BJ (cell line): ENCODE measurements at regions not wholly inside any gene's neighbourhood (a gene's known extent, or its start where the extent isn't known, plus 50 kb on each side); places are given as distances from the start of the nearest gene placed in this dataset.

Experiments used
- CTCF ChIA-PET: fragments of 350-600 bp; formaldehyde crosslinking; extraction: SDS; loops from one replicate; lab custom pipeline; 2021; ENCODE audit warnings: antibody characterized with exemption, inconsistent platforms; lab: Yijun Ruan, JAX
- POLR2A ChIA-PET: fragments of 300-600 bp; sonication (Branson Sonifier 250); formaldehyde crosslinking; extraction: SDS; loops from one replicate; lab custom pipeline; 2021; ENCODE audit warnings: antibody characterized with exemption; lab: Charles Lee
- DNase-seq: peaks from one replicate; pipeline ENCODE4 v3.0.0-alpha.2; 2011; ENCODE audit warnings: low read depth
- H3K27me3 ChIP-seq: 2 replicates; pipeline ENCODE4 v1.6.0; 2011; ENCODE audit warnings: low read length; ENCODE audit not compliant: control insufficient read depth, insufficient read depth
- H3K36me3 ChIP-seq: 2 replicates; pipeline ENCODE4 v1.5.1; 2011; ENCODE audit warnings: low read length; ENCODE audit not compliant: control insufficient read depth, insufficient read depth
- H3K4me3 ChIP-seq: 2 replicates; pipeline ENCODE4 v1.5.1; 2011; ENCODE audit warnings: low read depth, mild to moderate bottlenecking, control low read depth, low read length
- CTCF ChIP-seq: IDR thresholded peaks from 2 replicates; pipeline ENCODE4 v1.5.1; 2011; ENCODE audit warnings: low read depth, mild to moderate bottlenecking, control low read depth, inconsistent platforms, low read length, moderate library complexity; ENCODE audit not compliant: insufficient read depth

DNA sequence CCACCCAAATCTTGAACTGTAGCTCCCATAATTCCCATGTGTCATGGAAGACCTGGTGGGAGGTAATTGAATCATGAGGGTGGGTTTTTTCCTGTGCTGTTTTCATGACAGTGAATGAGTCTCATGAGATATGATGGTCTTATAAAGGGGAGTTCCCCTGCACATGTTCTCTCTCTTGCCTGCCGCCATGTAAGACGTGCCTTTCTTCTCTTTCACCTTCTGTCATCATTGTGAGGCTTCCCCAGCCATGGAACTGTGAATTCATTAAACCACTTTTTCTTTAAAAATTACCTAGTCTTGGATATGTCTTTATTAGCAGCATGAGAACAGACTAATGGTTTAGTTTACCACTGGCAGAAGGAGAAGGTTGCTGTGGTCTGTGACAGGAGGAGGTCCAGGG, 111.5 kb upstream of the RAB18 start:
- TF ChIP-seq CTCF: no peak
- CTCF ChIA-PET: no interaction called here
- no peaks in the 10 kb centered on the region for H3K36me3 ChIP-seq
- POLR2A ChIA-PET: no interaction called here
- no peak for DNase-seq
- no peaks in the 10 kb centered on the region for H3K27me3 ChIP-seq
- no peak overlapping the region for H3K4me3 ChIP-seq

- H3K4me3 ChIP-seq: no peak overlapping the region
- TF ChIP-seq CTCF: no peak
- no peaks in the 10 kb centered on the region for H3K36me3 ChIP-seq
- no peak for DNase-seq
- ChIA-PET POLR2A (no interaction called here), CTCF (no interaction called here)
- no peaks in the 10 kb centered on the region for H3K27me3 ChIP-seq
These were observed 112.2 kb upstream of the RAB18 start for GRCh38 chr10:27391916-27392315.

DNA sequence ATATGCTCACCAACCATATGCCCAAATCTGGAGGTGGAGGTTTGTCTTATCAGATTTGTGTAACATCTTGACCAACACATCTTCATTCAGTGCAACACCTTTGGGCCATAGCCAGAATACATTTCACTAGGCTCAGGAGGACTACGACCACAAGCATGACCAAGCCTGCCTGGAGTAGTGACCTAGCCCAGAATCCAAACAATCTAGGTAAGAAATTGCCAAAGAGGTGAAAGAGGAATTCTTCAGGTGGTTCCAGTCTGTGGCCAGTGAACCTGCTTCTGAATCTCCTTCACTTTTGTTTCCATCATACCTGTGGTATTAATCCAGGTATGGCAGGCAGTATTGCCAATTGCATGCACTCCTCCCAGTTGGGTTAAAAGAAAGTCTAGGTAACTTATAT, 112.8 kb upstream of the RAB18 start:
- DNase-seq: no peak
- H3K4me3 ChIP-seq: no peak overlapping the region
- no peak for TF ChIP-seq CTCF
- POLR2A ChIA-PET: no interaction called here
- CTCF ChIA-PET: no interaction called here
- H3K36me3 ChIP-seq: no peaks in the 10 kb centered on the region
- H3K27me3 ChIP-seq: no peaks in the 10 kb centered on the region

DNA sequence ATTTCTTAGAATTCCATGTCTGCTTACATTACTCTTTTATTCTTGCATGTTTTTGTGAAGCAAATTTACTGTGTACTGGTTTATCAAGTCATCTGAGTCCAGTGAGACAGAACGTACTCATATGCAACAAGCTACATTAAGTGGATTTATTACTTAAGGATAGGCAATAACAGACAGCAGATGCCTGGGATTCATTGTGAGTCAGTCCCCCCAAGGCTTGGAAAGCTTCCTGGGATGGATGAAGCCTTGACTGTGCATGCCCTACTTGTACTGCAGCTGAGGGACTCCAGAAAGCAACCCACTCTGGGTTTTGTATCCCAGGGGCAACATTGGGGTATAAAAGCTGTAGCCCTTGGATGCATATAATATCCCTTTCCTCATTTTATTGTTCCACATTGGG, 113.4 kb upstream of the RAB18 start:
- Histone ChIP-seq H3K4me3 (no peak overlapping the region), H3K36me3 (no peaks in the 10 kb centered on the region), H3K27me3 (no peaks in the 10 kb centered on the region)
- ChIA-PET POLR2A (no interaction called here), CTCF (no interaction called here)
- DNase-seq: peak; percentile 83
- TF ChIP-seq CTCF: no peak

- H3K36me3 ChIP-seq: no peaks in the 10 kb centered on the region
- no peak for DNase-seq
- H3K4me3 ChIP-seq: no peak overlapping the region
- TF ChIP-seq CTCF: no peak
- POLR2A ChIA-PET: no interaction called here
- no peaks in the 10 kb centered on the region for H3K27me3 ChIP-seq
- CTCF ChIA-PET: interaction anchor here (0.8 to 1.1 kb wide), 2 partner anchors 14 to 29 kb away, joined by 3 read pairs; no protein-coding TSS in a partner anchor
These were observed 115.2 kb upstream of the RAB18 start for GRCh38 chr10:27388761-27389399.
